ENCODE measurements at regions not wholly inside any gene's neighbourhood (a gene's known extent, or its start where the extent isn't known, plus 50 kb on each side); places are given as distances from the start of the nearest gene placed in this dataset.

- no peaks in the 10 kb centered on the region for H3K36me3 ChIP-seq (ENCODE audit: control insufficient read depth, insufficient read depth, low read length)
- Mint-ChIP-seq H3K27me3 (peaks cover 4% of the 10 kb centered on the region), H3K27ac (no peak overlapping the region), H3K9me3 (peaks cover 0 to 3% (median 0%) of the 10 kb centered on the region in 7 donors), H3K4me3 (no peak overlapping the region), H3K4me1 (no peaks in the 10 kb centered on the region), H3K36me3 (no peaks in the 10 kb centered on the region)
- no peak overlapping the region for H3K27ac ChIP-seq (ENCODE audit: insufficient read depth, low read length, poor library complexity, severe bottlenecking)
- ATAC-seq (ENCODE audit: low read depth in 2 of 2) (no peak), DNase-seq (no peak)
- no peaks in the 10 kb centered on the region for H3K9me3 ChIP-seq (ENCODE audit: control insufficient read depth in 2 of 2, low read length in 2 of 2)
- no peaks in the 10 kb centered on the region for H3K4me1 ChIP-seq (ENCODE audit: control insufficient read depth, insufficient read depth, low read length, poor library complexity, severe bottlenecking)
- H3K4me3 ChIP-seq (ENCODE audit: low read depth, low read length), result no peak overlapping the region
- H3K27me3 ChIP-seq (ENCODE audit: control insufficient read depth, insufficient read depth, low read length), result no peaks in the 10 kb centered on the region
Measured at GRCh38 chr1:194919146-194919545, 1689.1 kb downstream of the KCNT2 start.

DNA sequence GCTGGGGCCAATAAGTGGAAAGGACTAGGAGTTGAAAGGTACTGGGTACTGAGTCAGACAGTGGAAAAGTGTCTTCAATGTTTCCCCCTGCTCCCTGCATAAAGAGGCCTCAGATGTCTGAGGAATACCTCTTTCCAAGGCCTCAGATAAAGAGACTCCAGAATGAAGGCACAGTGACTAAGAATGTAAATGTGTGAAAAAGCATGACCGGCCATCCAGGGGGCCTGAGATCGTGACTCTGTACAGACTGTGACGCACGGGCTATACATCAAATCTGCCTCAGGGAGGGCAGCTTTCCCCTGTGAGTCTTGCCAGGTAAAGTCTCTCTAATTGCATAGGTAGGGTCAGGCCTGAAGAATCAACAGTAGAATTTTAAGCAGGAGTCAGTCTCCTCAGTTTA is 1690.5 kb downstream of the KCNT2 start:
- Histone ChIP-seq H3K9me3 (ENCODE audit: control insufficient read depth in 2 of 2, low read length in 2 of 2) (no peaks in the 10 kb centered on the region), H3K27ac (ENCODE audit: insufficient read depth, low read length, poor library complexity, severe bottlenecking) (no peak overlapping the region), H3K4me3 (ENCODE audit: low read depth, low read length) (no peak overlapping the region), H3K4me1 (ENCODE audit: control insufficient read depth, insufficient read depth, low read length, poor library complexity, severe bottlenecking) (no peaks in the 10 kb centered on the region), H3K36me3 (ENCODE audit: control insufficient read depth, insufficient read depth, low read length) (no peaks in the 10 kb centered on the region), H3K27me3 (ENCODE audit: control insufficient read depth, insufficient read depth, low read length) (no peaks in the 10 kb centered on the region)
- Mint-ChIP-seq H3K4me1 (no peaks in the 10 kb centered on the region), H3K27me3 (peaks cover 4% of the 10 kb centered on the region), H3K27ac (no peak overlapping the region), H3K36me3 (no peaks in the 10 kb centered on the region), H3K9me3 (peaks cover 0 to 4% (median 0%) of the 10 kb centered on the region in 7 donors), H3K4me3 (no peak overlapping the region)
- DNase-seq (no peak), ATAC-seq (ENCODE audit: low read depth in 2 of 2) (no peak)

DNA sequence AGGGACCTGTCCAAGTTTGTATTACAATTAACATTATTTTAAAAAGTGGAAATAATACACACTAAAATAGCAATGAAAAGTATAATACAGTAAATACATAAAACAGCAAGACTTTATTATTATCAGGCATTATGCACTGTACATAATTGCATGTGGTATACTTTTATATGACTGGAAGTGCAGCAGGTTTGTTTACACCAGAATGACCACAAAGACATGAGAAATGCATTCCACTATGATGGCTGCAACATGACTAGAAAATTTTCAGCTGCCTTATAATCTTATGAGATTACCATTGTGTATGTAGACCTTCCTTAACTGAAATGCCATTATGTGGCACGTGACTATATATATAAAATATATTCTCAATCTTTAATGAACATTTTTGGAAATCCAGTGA is 1699.6 kb downstream of the KCNT2 start:
- Mint-ChIP-seq H3K27ac (no peak overlapping the region), H3K4me1 (no peaks in the 10 kb centered on the region), H3K9me3 (peaks cover 0 to 1% (median 0%) of the 10 kb centered on the region in 7 donors), H3K4me3 (no peak overlapping the region), H3K27me3 (no peaks in the 10 kb centered on the region), H3K36me3 (no peaks in the 10 kb centered on the region)
- no peaks in the 10 kb centered on the region for H3K27me3 ChIP-seq (ENCODE audit: control insufficient read depth, insufficient read depth, low read length)
- DNase-seq (no peak), ATAC-seq (ENCODE audit: low read depth in 2 of 2) (no peak)
- H3K27ac ChIP-seq (ENCODE audit: insufficient read depth, low read length, poor library complexity, severe bottlenecking), result no peak overlapping the region
- no peaks in the 10 kb centered on the region for H3K9me3 ChIP-seq (ENCODE audit: control insufficient read depth in 2 of 2, low read length in 2 of 2)
- H3K4me3 ChIP-seq (ENCODE audit: low read depth, low read length), result no peak overlapping the region
- H3K36me3 ChIP-seq (ENCODE audit: control insufficient read depth, insufficient read depth, low read length), result no peaks in the 10 kb centered on the region
- H3K4me1 ChIP-seq (ENCODE audit: control insufficient read depth, insufficient read depth, low read length, poor library complexity, severe bottlenecking), result no peaks in the 10 kb centered on the region

DNA sequence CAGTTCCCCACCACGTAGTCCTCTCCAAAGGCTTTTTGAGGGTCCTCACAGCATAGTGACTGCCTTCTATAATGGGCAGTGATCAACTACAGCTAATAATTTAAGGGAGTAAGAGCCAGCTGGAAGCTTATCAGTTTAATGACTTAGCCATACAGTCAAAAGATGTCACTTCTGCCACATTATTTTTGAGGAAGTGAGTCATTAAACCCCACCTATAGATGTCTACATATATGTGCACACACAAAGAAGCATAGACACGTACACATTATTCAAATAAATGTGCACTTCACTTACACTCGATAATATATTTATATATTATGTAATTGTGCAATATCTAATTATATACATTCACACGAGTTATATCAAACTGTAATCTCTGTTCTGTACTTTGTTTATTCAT is 1704.7 kb downstream of the KCNT2 start:
- H3K36me3 Mint-ChIP-seq, result no peaks in the 10 kb centered on the region
- Histone ChIP-seq H3K36me3 (ENCODE audit: control insufficient read depth, insufficient read depth, low read length) (no peaks in the 10 kb centered on the region), H3K4me1 (ENCODE audit: control insufficient read depth, insufficient read depth, low read length, poor library complexity, severe bottlenecking) (no peaks in the 10 kb centered on the region), H3K9me3 (ENCODE audit: control insufficient read depth in 2 of 2, low read length in 2 of 2) (no peaks in the 10 kb centered on the region), H3K27ac (ENCODE audit: insufficient read depth, low read length, poor library complexity, severe bottlenecking) (no peak overlapping the region), H3K27me3 (ENCODE audit: control insufficient read depth, insufficient read depth, low read length) (no peaks in the 10 kb centered on the region), H3K4me3 (ENCODE audit: low read depth, low read length) (no peak overlapping the region)
- ATAC-seq (ENCODE audit: low read depth in 2 of 2) (no peak), DNase-seq (no peak)
- no peaks in the 10 kb centered on the region for H3K4me1 Mint-ChIP-seq
- no peak overlapping the region for H3K27ac Mint-ChIP-seq
- H3K27me3 Mint-ChIP-seq, result no peaks in the 10 kb centered on the region
- H3K4me3 Mint-ChIP-seq, result no peak overlapping the region
- no peaks in the 10 kb centered on the region for H3K9me3 Mint-ChIP-seq

GRCh38 chr1:194889310-194889709 is 1702.9 kb upstream of the B3GALT2 start:
- no peak for DNase-seq
- no peak overlapping the region for H3K27ac ChIP-seq (ENCODE audit: insufficient read depth, low read length, poor library complexity, severe bottlenecking)
- H3K4me3 ChIP-seq (ENCODE audit: low read depth, low read length), result no peak overlapping the region
- H3K4me3 Mint-ChIP-seq, result no peak overlapping the region
- H3K27ac Mint-ChIP-seq, result no peak overlapping the region
- no peak for ATAC-seq (ENCODE audit: low read depth in 2 of 2)
- no peaks in the 10 kb centered on the region for H3K27me3 Mint-ChIP-seq
- no peaks in the 10 kb centered on the region for H3K4me1 ChIP-seq (ENCODE audit: control insufficient read depth, insufficient read depth, low read length, poor library complexity, severe bottlenecking)
- H3K4me1 Mint-ChIP-seq, result no peaks in the 10 kb centered on the region
- no peaks in the 10 kb centered on the region for H3K27me3 ChIP-seq (ENCODE audit: control insufficient read depth, insufficient read depth, low read length)
- H3K36me3 ChIP-seq (ENCODE audit: control insufficient read depth, insufficient read depth, low read length), result no peaks in the 10 kb centered on the region
- H3K36me3 Mint-ChIP-seq, result no peaks in the 10 kb centered on the region
- H3K9me3 ChIP-seq (ENCODE audit: control insufficient read depth in 2 of 2, low read length in 2 of 2), result no peaks in the 10 kb centered on the region
- peaks cover 0 to 5% (median 2%) of the 10 kb centered on the region in 7 donors for H3K9me3 Mint-ChIP-seq

- peak overlapping the region in 1 of 3 donors; percentile 5 for H3K27ac Mint-ChIP-seq
- H3K4me1 Mint-ChIP-seq, result no peaks in the 10 kb centered on the region
- no peak for DNase-seq
- Histone ChIP-seq H3K4me3 (ENCODE audit: low read depth, low read length) (no peak overlapping the region), H3K4me1 (ENCODE audit: control insufficient read depth, insufficient read depth, low read length, poor library complexity, severe bottlenecking) (no peaks in the 10 kb centered on the region), H3K27ac (ENCODE audit: insufficient read depth, low read length, poor library complexity, severe bottlenecking) (no peak overlapping the region), H3K36me3 (ENCODE audit: control insufficient read depth, insufficient read depth, low read length) (no peaks in the 10 kb centered on the region), H3K27me3 (ENCODE audit: control insufficient read depth, insufficient read depth, low read length) (no peaks in the 10 kb centered on the region), H3K9me3 (ENCODE audit: control insufficient read depth in 2 of 2, low read length in 2 of 2) (no peaks in the 10 kb centered on the region)
- H3K4me3 Mint-ChIP-seq, result no peak overlapping the region
- H3K36me3 Mint-ChIP-seq, result no peaks in the 10 kb centered on the region
- peaks cover 0 to 2% (median 0%) of the 10 kb centered on the region in 7 donors for H3K9me3 Mint-ChIP-seq
- H3K27me3 Mint-ChIP-seq, result no peaks in the 10 kb centered on the region
- no peak for ATAC-seq (ENCODE audit: low read depth in 2 of 2)
Measured at GRCh38 chr1:194870860-194871259, 1684.4 kb upstream of the B3GALT2 start.

DNA sequence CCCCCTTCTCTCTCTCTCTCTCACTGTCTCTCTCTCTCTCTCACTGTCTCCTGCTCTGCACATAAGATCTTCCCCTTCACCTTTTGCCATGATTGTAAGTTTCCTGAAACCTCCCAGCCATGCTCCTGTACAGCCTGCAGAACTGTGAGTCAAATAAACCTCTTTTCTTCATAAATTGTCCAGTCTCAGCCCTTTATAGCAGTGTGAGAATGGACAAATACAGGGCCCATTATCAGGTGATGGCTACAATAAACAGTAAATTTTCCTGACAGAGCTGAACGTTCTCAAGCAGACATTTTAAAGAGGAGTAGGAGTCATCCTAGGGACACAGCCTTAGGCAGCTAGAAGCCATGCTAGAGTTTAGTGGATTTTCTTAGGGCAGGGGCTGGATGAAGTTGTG is 1679.7 kb upstream of the B3GALT2 start:
- no peaks in the 10 kb centered on the region for H3K4me1 Mint-ChIP-seq
- peak in 1 of 2 donors; percentile 5 for ATAC-seq (ENCODE audit: low read depth in 2 of 2)

GRCh38 chr1:194865383-194865782 is 1679.0 kb upstream of the B3GALT2 start:
- H3K4me1 Mint-ChIP-seq, result no peaks in the 10 kb centered on the region
- no peak for ATAC-seq (ENCODE audit: low read depth in 2 of 2)

More for the DNA sequence above, 1679.7 kb upstream of the B3GALT2 start:
- H3K9me3 ChIP-seq (ENCODE audit: control insufficient read depth in 2 of 2, low read length in 2 of 2), result no peaks in the 10 kb centered on the region
- no peaks in the 10 kb centered on the region for H3K36me3 ChIP-seq (ENCODE audit: control insufficient read depth, insufficient read depth, low read length)
- no peak overlapping the region for H3K4me3 Mint-ChIP-seq
- H3K27me3 ChIP-seq (ENCODE audit: control insufficient read depth, insufficient read depth, low read length), result no peaks in the 10 kb centered on the region
- no peak overlapping the region for H3K27ac Mint-ChIP-seq
- no peaks in the 10 kb centered on the region for H3K36me3 Mint-ChIP-seq
- no peak overlapping the region for H3K4me3 ChIP-seq (ENCODE audit: low read depth, low read length)
- peaks cover 0 to 4% (median 0%) of the 10 kb centered on the region in 7 donors for H3K9me3 Mint-ChIP-seq
- no peaks in the 10 kb centered on the region for H3K4me1 ChIP-seq (ENCODE audit: control insufficient read depth, insufficient read depth, low read length, poor library complexity, severe bottlenecking)
- no peak for DNase-seq
- no peak overlapping the region for H3K27ac ChIP-seq (ENCODE audit: insufficient read depth, low read length, poor library complexity, severe bottlenecking)
- H3K27me3 Mint-ChIP-seq, result no peaks in the 10 kb centered on the region

More at GRCh38 chr1:194865383-194865782, 1679.0 kb upstream of the B3GALT2 start:
- Histone ChIP-seq H3K27ac (ENCODE audit: insufficient read depth, low read length, poor library complexity, severe bottlenecking) (no peak overlapping the region), H3K4me1 (ENCODE audit: control insufficient read depth, insufficient read depth, low read length, poor library complexity, severe bottlenecking) (no peaks in the 10 kb centered on the region), H3K27me3 (ENCODE audit: control insufficient read depth, insufficient read depth, low read length) (no peaks in the 10 kb centered on the region), H3K4me3 (ENCODE audit: low read depth, low read length) (no peak overlapping the region), H3K9me3 (ENCODE audit: control insufficient read depth in 2 of 2, low read length in 2 of 2) (no peaks in the 10 kb centered on the region), H3K36me3 (ENCODE audit: control insufficient read depth, insufficient read depth, low read length) (no peaks in the 10 kb centered on the region)
- Mint-ChIP-seq H3K27ac (no peak overlapping the region), H3K36me3 (no peaks in the 10 kb centered on the region), H3K9me3 (peaks cover 0 to 8% (median 2%) of the 10 kb centered on the region in 7 donors), H3K27me3 (no peaks in the 10 kb centered on the region), H3K4me3 (no peak overlapping the region)
- no peak for DNase-seq

Data from CD4-positive, CD25-positive, alpha-beta regulatory T cell (primary cell).